HS-27A (cell line): ENCODE measurements at regions not wholly inside any gene's neighbourhood (a gene's known extent, or its start where the extent isn't known, plus 50 kb on each side); places are given as distances from the start of the nearest gene placed in this dataset.
"Not testable (repeated sequence)": the region's sequence is repeated elsewhere in the genome, so short reads cannot be mapped to it uniquely, and the experiment has no call there.

Experiments used
- DNase-seq: peaks from one replicate; pipeline ENCODE4 v3.0.0-alpha.2; 2012; ENCODE audit warnings: low read depth, missing footprints

- no peak for DNase-seq
Measured at GRCh38 chr2:180927030-180927686, 53.2 kb upstream of the UBE2E3 start.

GRCh38 chr2:180925700-180926099 is 54.7 kb upstream of the UBE2E3 start:
- no peak for DNase-seq

- DNase-seq: no peak
Measured at GRCh38 chr2:180924063-180924462, 56.3 kb upstream of the UBE2E3 start.

GRCh38 chr2:180910831-180911665 is 69.4 kb upstream of the UBE2E3 start:
- DNase-seq: no peak

- no peak for DNase-seq
Measured at GRCh38 chr2:180907731-180908130, 72.7 kb upstream of the UBE2E3 start.

GRCh38 chr2:180905461-180905860 is 74.9 kb upstream of the UBE2E3 start:
- DNase-seq: no peak

- no peak for DNase-seq
Measured at GRCh38 chr2:180905002-180905401, 75.4 kb upstream of the UBE2E3 start.

GRCh38 chr2:180901331-180901730 is 79.1 kb upstream of the UBE2E3 start:
- DNase-seq: no peak

- DNase-seq: no peak
Measured at GRCh38 chr2:180893752-180894151, 86.7 kb upstream of the UBE2E3 start.

- no peak for DNase-seq
Measured at GRCh38 chr2:180892091-180892490, 88.3 kb upstream of the UBE2E3 start.

- DNase-seq: no peak
Measured at GRCh38 chr2:180891360-180891759, 89.0 kb upstream of the UBE2E3 start.

GRCh38 chr2:180890781-180891180 is 89.6 kb upstream of the UBE2E3 start:
- DNase-seq: no peak

- DNase-seq: no peak
Measured at GRCh38 chr2:180882959-180883358, 97.4 kb upstream of the UBE2E3 start.

GRCh38 chr2:180876506-180876905 is 103.9 kb upstream of the UBE2E3 start:
- no peak for DNase-seq

GRCh38 chr2:180873219-180873618 is 107.2 kb upstream of the UBE2E3 start:
- no peak for DNase-seq

GRCh38 chr2:180872781-180873180 is 107.6 kb upstream of the UBE2E3 start:
- not testable (repeated sequence) for DNase-seq

GRCh38 chr2:180872255-180872654 is 108.2 kb upstream of the UBE2E3 start:
- no peak for DNase-seq

GRCh38 chr2:180871649-180872048 is 108.8 kb upstream of the UBE2E3 start:
- no peak for DNase-seq

GRCh38 chr2:180849851-180850250 is 130.6 kb upstream of the UBE2E3 start:
- no peak for DNase-seq

- no peak for DNase-seq
Measured at GRCh38 chr2:180848393-180848792, 132.0 kb upstream of the UBE2E3 start.

GRCh38 chr2:180846756-180847472 is 133.5 kb upstream of the UBE2E3 start:
- DNase-seq: no peak

GRCh38 chr2:180842461-180842860 is 137.9 kb upstream of the UBE2E3 start:
- no peak for DNase-seq

GRCh38 chr2:180840641-180841040 is 139.8 kb upstream of the UBE2E3 start:
- DNase-seq: no peak
